AG04450 (cell line): ENCODE measurements at regions not wholly inside any gene's neighbourhood (a gene's known extent, or its start where the extent isn't known, plus 50 kb on each side); places are given as distances from the start of the nearest gene placed in this dataset.

Experiments used
- CTCF ChIA-PET: fragments of 300-600, 350-600 bp; formaldehyde crosslinking; extraction: SDS; loops from one replicate; lab custom pipeline; 2022; ENCODE audit warnings: antibody characterized with exemption, inconsistent platforms; lab: Charles Lee
- POLR2A ChIA-PET: fragments of 350-600 bp; formaldehyde crosslinking; extraction: SDS; loops from one replicate; lab custom pipeline; 2021; ENCODE audit warnings: antibody characterized with exemption, inconsistent platforms; lab: Yijun Ruan, JAX
- DNase-seq: peaks from one replicate; pipeline ENCODE4 v3.0.0-alpha.2; 2011; ENCODE audit warnings: low read depth, low spot score
- H3K27ac ChIP-seq: one replicate; pipeline ENCODE4 v1.5.1; 2012; ENCODE audit warnings: low read depth, low read length, control low read depth
- H3K27me3 ChIP-seq: one replicate; pipeline ENCODE4 v1.6.0; 2012; ENCODE audit warnings: low read length; ENCODE audit not compliant: control insufficient read depth, insufficient read depth
- H3K4me3 ChIP-seq: 2 replicates; pipeline ENCODE4 v1.5.1; 2011; ENCODE audit warnings: mild to moderate bottlenecking, low read depth, low read length, control low read depth
- H3K9me3 ChIP-seq: 2 replicates; pipeline ENCODE4 v1.5.1; 2012; ENCODE audit warnings: low read length; ENCODE audit not compliant: control insufficient read depth, insufficient read depth
- TF ChIP-seq, protein P1 (sequence below): IDR thresholded peaks from 2 replicates; pipeline ENCODE4 v1.5.1; 2011; ENCODE audit warnings: low read depth, low read length, control low read depth, inconsistent platforms

DNA sequence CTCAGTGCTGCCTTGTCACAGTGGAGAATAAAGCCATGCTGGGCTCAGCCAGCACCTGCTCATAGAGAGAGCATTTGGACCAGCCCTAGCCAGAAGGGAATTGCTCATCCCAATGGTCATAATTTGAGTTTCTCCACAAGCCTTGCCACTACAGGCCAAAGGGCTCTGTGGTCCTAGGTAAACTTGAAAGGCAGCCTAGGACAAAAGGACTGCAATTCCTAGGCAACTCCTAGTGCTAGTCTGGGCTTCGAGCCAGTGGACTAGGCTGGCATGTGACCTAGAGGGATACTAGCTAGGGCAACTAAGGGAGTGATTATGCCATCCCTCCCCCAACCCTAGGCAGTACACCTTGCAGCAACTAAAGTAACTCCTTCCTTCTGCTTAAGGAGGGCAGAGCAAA, 516.2 kb downstream of the BCKDHB start:
- TF ChIP-seq, protein P1, sequence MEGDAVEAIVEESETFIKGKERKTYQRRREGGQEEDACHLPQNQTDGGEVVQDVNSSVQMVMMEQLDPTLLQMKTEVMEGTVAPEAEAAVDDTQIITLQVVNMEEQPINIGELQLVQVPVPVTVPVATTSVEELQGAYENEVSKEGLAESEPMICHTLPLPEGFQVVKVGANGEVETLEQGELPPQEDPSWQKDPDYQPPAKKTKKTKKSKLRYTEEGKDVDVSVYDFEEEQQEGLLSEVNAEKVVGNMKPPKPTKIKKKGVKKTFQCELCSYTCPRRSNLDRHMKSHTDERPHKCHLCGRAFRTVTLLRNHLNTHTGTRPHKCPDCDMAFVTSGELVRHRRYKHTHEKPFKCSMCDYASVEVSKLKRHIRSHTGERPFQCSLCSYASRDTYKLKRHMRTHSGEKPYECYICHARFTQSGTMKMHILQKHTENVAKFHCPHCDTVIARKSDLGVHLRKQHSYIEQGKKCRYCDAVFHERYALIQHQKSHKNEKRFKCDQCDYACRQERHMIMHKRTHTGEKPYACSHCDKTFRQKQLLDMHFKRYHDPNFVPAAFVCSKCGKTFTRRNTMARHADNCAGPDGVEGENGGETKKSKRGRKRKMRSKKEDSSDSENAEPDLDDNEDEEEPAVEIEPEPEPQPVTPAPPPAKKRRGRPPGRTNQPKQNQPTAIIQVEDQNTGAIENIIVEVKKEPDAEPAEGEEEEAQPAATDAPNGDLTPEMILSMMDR: no peak
- ChIA-PET POLR2A (no interaction called here), CTCF (no interaction called here)

DNA sequence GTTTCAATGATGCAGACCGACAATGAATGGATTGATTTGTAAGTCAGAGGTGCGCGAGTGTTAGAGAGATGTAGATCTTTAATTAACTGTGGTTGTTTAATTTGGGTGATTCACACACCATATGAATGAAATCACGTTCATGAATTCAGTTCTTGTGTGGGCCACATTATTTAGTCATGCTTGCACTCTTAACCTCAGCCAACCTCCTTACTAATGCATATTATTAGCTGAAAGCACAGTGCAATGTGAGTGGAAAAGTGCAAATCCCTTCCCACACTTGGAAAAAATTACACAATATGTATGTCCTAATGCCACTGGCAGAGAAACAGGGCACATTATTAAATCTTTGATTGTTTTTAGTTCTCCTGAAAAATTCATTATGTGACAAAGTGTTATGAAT, 512.5 kb downstream of the BCKDHB start:
- TF ChIP-seq, protein P1: no peak
- Histone ChIP-seq H3K9me3 (no peaks in the 10 kb centered on the region), H3K27ac (no peak overlapping the region), H3K4me3 (no peak overlapping the region), H3K27me3 (no peaks in the 10 kb centered on the region)
- POLR2A ChIA-PET: no interaction called here
- DNase-seq: no peak
- CTCF ChIA-PET: no interaction called here

More for the DNA sequence above, 516.2 kb downstream of the BCKDHB start:
- Histone ChIP-seq H3K9me3 (peaks cover 5% of the 10 kb centered on the region; the same call in 1 of the 2 replicates), H3K27ac (no peak overlapping the region), H3K4me3 (no peak overlapping the region), H3K27me3 (no peaks in the 10 kb centered on the region)
- DNase-seq: no peak

DNA sequence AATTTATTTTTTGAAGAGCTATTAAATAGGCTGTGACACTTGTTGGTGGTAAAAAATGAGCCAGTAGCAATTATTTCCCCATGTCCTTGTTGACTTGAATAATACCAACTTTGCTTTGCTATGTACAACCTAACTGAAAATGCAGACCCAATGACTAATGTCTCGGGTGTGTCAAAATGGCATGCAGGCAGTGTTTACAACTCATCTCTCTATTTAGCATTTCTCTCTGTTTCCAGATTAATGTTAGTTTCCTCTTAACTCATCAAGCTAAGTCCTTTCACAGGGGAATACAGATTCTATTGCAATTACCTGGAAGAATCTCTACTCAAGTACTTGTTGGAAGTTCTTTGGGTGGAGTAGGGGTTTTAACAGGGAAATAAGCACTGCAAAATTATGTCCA, 504.4 kb downstream of the BCKDHB start:
- no peak for DNase-seq

DNA sequence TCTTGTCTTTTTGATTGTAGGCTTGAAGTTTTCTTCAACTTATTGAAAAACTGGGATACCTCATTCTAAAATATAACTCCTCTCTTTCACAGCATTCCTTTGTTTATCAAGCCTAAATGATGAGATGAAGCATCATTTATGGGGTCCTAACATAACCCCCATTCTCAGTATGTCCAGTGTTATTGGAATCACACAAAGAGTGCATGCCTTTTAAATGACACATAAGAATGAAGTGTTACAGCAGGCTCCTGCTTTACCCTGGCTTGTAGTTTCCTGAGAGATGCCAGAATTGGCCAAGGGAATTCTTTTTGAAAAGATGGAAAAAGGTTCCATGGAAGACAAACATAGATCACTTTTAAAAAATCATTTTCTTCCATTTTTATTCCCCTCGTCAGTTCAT, 502.4 kb downstream of the BCKDHB start:
- no peak for DNase-seq
- ChIA-PET POLR2A (no interaction called here), CTCF (no interaction called here)
- Histone ChIP-seq H3K9me3 (no peaks in the 10 kb centered on the region; the same call in 1 of the 2 replicates), H3K27ac (no peak overlapping the region), H3K4me3 (no peak overlapping the region), H3K27me3 (no peaks in the 10 kb centered on the region)
- TF ChIP-seq, protein P1: no peak

More for the DNA sequence above, 504.4 kb downstream of the BCKDHB start:
- Histone ChIP-seq H3K27ac (no peak overlapping the region), H3K27me3 (no peaks in the 10 kb centered on the region), H3K9me3 (no peaks in the 10 kb centered on the region; the same call in 1 of the 2 replicates), H3K4me3 (no peak overlapping the region)
- TF ChIP-seq, protein P1: no peak
- CTCF ChIA-PET: interaction anchor here (0.7 to 1.0 kb wide), 2 partner anchors 10 to 397 kb away, joined by 4 to 6 read pairs; no protein-coding TSS in a partner anchor
- POLR2A ChIA-PET: no interaction called here

DNA sequence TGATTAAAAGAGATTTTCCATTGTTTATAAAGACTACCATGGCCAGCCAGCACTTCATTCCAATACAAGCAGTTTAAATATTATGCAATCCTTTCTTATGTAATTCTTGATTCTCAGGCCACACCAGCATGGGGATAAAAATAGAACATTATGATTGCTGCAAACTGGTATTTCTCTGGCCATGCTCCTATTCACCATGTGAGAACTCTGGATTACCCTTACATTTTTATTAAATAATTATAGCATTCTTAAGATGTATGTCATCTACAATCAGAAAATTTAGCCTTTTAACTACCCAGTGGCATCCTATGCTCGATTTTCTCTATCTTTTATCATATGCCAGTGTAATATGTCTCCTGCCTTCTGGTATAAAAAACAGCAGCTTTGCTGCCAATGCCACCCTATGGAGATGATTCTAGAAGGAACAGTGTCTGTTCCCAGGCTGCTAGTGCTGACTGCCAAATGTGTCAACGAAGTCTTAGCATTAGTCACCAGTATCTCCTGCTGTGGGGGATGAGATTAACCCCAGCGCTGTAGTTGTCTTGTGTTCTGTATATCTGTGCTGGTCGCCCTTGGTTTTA, 501.4 kb downstream of the BCKDHB start:
- H3K27ac ChIP-seq: peak overlapping the region; percentile 84
- TF ChIP-seq, protein P1: no peak
- H3K4me3 ChIP-seq: no peak overlapping the region
- ChIA-PET POLR2A (no interaction called here), CTCF (no interaction called here)
- H3K9me3 ChIP-seq: no peaks in the 10 kb centered on the region; the same call in 1 of the 2 replicates
- DNase-seq: peak; percentile 68
- no peaks in the 10 kb centered on the region for H3K27me3 ChIP-seq
